Frontal cortex (tissue), 3 donors: ENCODE measurements at regions not wholly inside any gene's neighbourhood (a gene's known extent, or its start where the extent isn't known, plus 50 kb on each side); places are given as distances from the start of the nearest gene placed in this dataset.
A peak's percentile ranks its signal among the peaks of the same experiment; 100 is the strongest.
"Not testable (repeated sequence)": the region's sequence is repeated elsewhere in the genome, so short reads cannot be mapped to it uniquely, and the experiment has no call there.

ENCODE experiments used
- DNase-seq, 2 donors: peaks; one replicate each; pipeline ENCODE4 v3.0.0; 2012; ENCODE audit warnings: low spot score in 2 of 2
- FAIRE-seq: peaks from 2 replicates; lab custom pipeline; 2012; peaks lifted over from hg19 to GRCh38; lab: Jason Lieb, UNC
- donor health status: control.
- donor health status: control.
- donor health status: control.

DNA sequence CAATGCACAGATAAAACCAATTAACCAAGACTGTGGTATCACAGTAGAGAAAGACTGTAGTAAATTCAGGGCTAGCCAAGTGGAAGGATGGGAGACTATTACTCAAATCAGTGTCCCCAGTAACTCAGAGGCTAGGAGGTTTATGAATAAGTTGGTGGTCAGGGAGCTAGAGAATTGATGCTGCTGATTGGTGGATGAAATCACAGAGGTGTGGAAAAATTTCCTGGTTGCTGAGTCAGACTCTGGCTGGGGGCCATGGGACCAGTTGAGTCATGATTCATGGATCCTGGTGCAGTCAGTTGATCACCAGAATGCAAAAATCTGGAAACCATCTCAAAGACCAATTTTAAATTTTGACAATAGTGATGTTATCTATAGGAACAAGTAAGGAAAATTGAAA, 555.9 kb downstream of the C6orf118 start:
- FAIRE-seq (no peak), DNase-seq (no peak)

DNA sequence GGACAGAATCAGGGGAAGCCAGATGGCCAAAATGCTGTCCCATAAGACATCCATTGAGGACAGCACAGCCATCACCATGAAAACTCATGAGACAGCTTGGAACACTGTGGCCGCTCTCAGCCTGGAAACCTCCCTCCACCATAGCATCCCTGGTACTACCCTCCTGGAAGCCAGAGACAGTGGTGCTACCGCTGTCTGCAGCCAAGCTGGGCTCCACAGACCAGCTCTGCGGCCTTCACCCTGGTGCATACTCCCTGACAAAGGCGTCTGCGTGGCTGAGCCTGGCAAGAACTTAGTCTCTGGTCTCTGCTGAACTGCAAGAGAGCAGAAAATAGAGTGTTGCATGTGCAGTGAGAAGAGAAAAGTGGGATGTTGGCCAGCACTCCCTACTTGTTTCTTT, 558.0 kb downstream of the C6orf118 start:
- FAIRE-seq: no peak

DNA sequence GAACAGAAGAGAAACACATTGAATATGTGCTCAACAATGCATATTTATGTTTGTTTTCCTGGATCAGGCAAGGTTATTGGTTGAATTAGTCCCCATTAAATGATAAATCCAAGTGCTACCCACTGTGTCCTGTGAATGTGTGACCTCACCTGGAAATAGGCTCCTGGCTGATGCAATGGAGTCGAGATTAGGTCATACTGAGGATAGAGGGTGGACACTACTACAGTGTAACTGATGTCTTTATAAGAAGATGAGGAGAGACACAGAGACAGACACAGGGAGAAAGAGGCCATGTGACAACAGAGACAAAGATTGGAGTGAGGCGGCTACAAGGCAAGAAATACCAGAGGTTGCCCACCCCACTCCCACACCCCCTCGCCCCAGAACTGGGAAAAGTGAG, 559.3 kb downstream of the C6orf118 start:
- no peak for DNase-seq
- FAIRE-seq: no peak

More for the DNA sequence above, 558.0 kb downstream of the C6orf118 start:
- no peak for DNase-seq

DNA sequence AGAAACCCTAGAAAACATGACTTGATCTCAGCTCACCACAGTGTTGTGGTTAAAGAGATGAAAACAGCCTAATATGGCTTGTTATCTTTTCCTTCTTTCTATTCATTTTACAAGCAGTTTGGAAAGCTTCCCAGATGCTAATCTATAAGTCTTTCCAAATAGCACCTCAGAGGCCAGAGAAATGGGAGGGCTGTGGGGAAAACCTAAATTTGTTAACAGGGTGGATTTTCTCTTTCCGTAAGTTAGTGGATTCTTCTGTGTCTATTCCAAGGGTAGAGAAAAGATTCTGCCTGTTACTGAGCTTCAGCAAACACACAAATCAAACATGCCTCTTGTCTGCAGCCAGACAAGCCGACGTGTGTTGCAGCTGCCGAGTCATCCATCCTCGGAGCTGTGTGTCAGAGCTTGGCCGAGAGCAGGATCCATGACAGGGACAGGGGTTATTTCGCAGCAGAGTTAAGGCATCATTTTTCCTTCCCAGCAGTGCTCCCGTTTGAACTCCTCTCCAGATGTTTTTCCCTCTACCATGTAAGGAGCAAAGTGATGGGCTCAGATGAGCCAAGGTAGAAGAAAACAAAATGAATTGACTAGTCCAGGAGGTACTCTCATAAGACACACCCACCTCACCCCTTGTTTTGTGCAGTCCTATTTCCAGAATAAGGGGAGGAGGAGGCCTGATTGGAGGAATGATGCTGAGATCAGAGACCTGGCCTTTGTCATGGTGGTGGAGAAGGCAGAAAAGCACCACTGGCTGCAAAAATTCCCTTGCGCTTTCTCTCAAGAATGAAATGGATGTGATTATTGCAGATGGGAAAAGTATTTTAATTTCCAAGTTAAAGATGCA, 560.0 kb downstream of the C6orf118 start:
- FAIRE-seq (no peak), DNase-seq (no peak)

DNA sequence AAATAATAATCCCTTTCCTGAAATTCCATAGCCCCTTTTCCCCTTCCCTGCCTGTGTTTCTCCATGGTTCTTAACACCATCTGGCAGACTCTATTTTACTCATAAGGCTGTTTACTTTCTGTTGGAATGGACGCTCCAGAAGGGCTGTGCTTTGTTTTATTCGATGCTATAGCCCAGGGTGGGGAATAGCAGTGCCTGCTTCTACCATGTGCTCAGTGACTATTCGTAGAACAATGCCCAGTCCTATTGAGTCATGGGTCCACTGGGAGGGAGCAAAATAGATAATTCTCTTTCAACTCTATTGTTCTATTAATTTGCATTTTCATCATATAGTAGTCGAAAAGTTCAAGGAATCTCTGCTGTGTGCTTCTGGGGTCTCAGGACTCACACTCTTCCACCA, 565.1 kb downstream of the C6orf118 start:
- FAIRE-seq (no peak), DNase-seq (no peak)

DNA sequence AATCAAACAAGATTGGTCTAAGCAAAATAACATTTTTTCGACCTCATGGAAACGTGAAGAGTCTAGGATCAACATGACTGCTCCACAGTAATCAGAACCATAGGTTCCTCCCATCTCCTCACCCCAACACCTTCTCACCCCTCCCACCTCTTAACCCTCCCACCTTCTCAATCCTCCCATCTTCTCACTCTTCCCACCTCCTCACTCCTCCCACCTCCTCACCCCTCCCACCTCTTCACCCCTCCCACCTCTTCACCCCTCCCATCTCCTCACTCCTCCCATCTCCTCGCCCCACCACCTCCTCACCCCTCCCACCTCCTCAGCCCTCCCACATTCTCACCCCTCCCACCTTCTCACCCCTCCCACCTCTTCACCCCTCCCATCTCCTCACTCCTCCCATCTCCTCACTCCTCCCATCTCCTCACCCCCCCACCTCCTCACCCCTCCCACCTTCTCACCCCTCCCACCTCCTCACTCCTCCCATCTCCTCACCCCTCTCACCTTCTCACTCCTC, 567.4 kb downstream of the C6orf118 start:
- DNase-seq (no peak), FAIRE-seq (no peak)

DNA sequence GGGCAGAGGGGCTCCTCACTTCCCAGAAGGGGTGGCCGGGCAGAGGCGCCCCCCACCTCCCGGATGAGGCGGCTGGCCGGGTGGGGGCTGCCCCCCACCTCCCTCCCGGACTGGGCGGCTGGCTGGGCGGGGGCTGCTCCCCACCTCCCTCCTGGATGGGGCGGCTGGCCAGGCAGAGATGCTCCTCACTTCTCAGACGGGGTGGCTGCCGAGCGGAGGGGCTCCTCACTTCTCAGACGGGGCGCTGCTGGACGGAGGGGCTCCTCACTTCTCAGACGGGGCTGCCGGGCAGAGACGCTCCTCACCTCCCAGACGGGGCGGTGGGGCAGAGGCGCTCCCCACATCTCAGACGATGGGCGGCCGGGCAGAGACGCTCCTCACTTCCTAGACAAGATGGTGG, 573.3 kb downstream of the C6orf118 start:
- FAIRE-seq, DNase-seq: not testable (repeated sequence)

DNA sequence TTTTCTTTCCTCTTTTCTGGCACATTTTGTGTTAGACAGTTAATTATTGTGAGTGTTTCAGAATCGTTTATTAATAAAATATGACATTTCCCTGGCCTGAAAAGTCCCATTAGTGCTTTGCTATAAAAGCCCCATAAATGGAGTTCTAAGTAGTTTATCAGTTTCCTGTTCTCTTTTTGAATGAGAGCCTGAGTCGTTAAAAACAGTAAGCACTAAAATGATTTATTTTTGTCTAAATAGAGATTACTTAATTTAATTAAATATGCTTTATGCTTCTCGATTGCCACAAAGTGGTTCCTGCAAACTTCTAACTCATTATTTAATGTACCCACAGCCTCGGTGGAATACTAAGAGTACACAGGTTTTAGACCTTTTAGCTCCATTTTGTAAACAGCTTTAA, 577.9 kb downstream of the C6orf118 start:
- FAIRE-seq: no peak

DNA sequence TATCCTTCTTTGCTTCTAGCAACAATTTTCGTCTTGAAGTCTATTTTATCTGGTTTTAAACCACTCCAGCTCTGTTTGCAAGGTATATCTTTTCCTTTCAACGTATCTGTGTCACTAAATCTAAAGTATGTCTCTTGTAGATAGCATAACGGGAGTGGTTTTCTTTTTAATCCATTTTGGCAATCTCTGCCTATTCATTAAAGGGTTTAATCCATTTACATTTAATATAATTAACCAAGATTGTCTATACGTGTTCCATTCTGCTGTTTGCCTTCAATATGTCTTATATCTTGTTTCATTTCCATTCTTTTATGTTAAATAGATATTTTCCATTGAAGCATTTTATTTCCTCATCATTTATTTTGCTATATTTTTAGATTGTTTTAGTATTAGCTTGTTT, 587.9 kb downstream of the C6orf118 start:
- DNase-seq (no peak), FAIRE-seq (peak; percentile 33)

More for the DNA sequence above, 577.9 kb downstream of the C6orf118 start:
- no peak for DNase-seq

DNA sequence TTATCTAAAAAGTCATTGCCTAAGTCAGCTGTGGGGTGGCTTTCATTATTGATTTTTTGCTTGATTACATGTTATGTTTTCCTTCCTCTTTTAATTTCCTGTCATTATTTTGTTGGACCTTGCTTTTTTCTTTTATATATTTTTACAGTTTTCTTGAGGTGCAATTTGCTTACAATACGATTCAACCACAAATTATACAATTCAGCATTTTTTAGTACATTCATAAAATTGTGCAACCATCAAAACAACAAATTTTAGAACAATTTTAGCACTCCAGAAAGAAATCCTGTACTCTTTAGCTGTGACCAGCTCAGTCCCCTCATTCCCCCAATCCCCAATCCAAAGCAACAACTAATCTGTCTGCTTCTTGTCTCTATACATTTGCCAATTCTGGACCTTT, 608.9 kb downstream of the C6orf118 start:
- no peak for FAIRE-seq
- DNase-seq: no peak

DNA sequence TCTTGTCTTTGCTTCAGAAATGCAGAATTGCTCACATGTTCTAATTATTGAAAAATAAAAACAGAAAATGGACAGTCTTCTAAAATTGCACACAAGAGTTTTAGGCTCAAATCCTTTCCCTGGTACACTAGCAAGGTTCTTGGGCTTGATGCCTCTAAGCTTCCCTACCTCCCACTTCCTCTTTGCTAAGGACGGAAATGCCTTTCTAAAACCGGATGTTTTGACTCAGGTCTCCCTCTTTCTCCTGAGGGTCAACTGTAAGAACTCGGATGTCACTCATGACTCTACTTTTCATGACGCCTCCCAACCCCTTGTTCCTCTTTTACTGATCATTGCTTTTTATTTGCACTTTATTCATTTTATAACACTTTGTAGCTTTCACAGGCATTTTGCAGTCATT, 613.5 kb downstream of the C6orf118 start:
- DNase-seq (no peak), FAIRE-seq (no peak)

DNA sequence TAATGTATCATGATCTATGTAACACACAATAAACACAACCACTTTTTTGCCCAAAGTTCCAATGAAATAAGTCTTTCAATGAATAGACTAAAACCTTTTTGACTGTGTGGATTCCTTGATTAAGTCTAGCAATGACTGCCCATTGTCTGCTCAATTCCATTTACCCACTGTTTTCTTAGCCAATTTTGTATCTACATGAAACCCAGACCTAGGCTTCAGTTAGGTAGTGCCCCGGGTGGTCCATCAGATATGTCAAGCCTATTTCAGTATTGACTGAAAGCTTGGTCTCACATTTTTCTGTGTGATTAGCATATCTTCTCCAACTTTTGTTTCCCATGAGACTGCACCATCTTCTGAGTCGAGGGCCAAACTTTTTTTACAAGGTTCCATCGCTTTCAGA, 615.0 kb downstream of the C6orf118 start:
- DNase-seq: no peak
- FAIRE-seq: no peak

DNA sequence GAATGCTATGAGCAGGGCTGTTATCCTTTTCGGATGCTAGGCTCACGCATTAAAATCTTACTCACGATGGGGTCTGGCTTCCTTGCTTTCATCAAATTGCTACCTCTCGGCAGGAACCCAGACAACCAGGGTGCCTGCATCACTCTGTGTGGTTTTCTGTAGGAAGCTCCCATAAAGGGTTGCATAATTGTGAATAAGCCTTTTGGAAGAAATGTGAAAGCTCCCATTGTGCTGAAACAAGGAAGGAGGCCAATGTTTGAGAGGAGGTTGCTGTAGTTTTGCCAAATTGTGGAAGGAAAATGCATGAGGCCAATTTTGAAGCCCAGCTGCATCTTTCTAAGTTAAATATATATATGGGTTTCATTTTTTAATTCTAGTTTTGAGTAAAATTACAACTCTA, 615.5 kb downstream of the C6orf118 start:
- DNase-seq: peak; percentile 25 to 48
- FAIRE-seq: peak; percentile 98

DNA sequence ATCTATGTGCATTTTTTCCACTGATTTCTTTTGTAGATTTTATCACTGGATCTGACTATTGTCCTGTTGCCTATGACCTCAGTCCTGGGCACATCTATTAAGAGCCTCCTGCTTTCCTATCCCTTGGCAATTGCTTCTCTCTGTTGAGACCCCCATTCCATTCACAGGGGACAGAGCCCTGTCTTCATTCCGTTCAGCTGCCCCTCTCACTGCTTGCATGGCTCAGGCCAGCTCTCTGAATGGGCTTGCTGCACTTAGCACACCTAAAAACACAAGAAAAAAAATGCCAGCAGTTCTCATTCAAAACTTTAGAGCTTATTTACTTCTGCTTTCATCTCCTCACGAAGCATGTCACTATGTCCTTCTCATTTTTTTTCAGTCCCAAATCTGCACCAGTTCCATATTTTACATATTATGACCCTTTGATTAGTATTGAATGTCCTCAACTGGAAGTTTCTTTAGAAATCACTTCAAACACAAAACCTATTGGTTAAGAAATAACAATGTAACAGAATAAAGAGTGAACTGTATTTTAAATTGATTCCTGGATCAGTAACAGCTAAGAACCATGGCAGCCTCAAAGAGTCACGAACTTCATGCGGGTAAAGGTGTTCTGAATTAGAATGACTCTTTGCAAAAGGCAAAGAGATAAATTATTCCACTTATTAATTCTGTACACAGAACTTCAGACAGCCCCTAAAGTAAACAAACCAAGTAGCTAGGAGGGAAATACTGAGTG, 616.5 kb downstream of the C6orf118 start:
- DNase-seq (no peak), FAIRE-seq (no peak)

DNA sequence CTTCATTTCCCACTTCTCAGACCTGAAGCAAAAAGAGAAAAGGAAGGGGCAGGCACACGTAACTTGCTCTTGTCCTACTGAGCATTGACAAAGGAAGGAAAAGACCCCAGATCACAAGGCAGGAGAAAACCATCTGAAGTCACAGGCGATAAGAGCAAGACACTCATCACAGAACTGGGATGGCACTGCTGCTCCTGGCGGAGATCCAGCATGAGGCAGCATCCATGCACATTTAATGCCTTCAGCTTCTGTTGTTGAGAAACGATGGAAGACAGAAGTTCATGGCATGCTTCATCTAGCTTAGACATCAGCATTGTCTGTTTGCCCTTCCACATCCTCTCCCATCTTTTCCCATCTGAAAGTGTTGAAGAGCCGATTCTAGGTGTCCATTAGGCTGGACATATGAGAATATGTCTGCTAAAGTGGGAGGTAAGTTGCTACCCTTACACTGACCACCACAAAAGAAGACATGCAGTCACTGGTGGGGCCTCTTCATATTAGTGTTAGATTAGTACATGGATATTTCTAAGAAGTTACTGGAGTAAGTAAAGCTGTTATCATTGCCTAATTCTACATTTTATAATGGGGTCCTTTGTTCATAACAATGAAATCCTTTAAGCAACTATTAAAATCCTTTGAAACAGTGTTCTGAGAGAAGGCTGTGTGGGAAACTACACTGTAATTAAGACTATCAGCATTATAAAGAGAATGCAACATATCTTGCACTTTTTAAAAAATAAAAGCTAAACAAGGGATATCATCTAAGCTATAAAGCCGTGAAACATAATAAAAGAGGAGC, 618.5 kb downstream of the C6orf118 start:
- no peak for DNase-seq
- no peak for FAIRE-seq

DNA sequence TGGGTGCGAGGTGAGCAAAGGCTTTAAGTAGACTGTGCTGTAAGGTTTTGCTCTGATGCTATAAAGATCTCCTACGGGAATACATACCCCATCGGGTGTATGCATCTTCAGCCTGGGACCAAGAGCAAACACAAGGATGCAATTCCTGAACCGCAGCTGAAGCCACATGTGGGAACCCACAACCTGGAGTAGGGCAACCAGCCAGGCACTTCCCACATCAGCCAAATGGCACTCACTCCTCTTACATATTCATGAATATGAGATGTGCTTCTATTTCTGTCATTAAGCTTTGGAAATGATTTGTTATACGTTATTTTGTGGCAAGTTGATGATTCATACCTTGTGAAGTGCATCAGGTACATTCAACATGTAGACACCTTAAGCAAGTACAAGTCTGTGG, 619.2 kb downstream of the C6orf118 start:
- FAIRE-seq: no peak
- no peak for DNase-seq

DNA sequence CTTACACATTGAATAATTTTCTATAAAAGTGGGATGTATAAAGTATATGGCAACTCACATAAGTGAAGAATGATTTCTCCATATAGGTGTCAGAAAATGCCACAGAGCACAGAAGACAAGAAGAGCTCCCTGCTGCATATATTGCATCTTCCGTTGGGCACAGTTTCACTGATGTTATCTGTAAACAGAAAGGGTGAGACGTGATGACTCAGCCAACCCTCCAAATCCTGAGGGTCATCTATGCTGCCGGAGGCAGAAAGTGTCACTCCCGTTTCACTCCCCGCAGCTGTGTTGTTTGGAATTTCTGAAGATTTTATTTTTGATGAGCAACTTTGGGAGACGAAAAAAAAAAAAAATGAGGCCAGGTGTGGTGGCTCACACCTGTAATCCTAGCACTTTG, 644.1 kb downstream of the C6orf118 start:
- DNase-seq (no peak), FAIRE-seq (no peak)

DNA sequence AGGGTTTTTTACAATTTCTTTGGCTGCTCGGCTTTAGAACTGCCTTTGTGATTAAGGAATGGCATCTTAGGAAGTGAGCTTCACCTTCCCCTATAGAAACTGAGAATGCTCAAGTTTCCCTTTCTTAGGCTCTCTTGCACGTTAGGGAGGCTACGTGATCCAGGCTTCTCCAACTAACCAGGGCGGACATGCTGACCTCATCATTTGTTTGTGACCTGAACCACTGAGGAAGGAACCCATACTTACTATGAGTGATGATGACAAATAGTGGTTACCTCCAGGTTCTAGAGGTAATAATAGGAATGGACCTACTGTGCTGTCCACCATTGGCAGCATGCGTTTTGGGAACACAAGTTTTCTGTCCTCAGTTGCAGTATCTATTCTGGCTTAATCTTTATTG, 645.8 kb downstream of the C6orf118 start:
- FAIRE-seq: no peak
- no peak for DNase-seq

DNA sequence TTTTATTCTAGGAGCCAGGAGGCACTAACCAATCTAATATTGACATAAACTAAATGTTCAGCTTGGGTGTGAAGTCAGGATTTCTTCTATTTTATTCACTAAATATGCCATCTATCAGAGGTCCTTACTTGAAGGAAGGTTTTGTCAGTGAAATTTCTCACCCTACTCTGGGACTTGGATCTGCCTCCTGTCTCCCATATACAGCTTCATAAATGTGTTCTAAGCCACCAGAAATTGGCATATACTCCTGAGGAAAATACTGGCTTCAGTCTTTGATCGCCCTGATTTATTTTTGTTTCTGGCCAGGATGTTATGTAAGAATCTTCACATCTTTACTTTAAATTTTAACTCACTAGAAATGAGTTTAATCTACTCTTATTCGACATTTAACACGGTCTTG, 647.7 kb downstream of the C6orf118 start:
- DNase-seq: no peak
- no peak for FAIRE-seq

DNA sequence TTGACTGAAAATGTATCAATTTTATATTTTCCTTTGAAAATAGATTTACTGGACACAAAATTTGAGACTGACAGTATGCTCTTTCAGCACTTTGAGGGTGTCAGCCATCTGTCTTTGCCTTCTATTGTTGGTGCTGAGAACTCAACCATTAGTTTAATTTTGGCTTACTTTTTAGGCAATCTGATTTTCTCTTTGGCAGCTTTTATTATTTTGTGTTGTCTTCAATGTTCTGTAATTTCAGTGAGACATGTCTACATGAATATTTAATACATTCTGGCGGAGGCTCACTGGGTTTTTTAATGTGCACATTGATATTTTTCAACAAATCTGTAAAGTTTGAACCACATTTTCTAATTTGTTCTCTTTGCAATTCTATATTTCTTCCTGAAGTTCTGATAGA, 648.6 kb downstream of the C6orf118 start:
- DNase-seq: no peak
- no peak for FAIRE-seq
